Mucosa of descending colon (tissue), 3 donors: ENCODE measurements at regions not wholly inside any gene's neighbourhood (a gene's known extent, or its start where the extent isn't known, plus 50 kb on each side); places are given as distances from the start of the nearest gene placed in this dataset.
A peak's percentile ranks its signal among the peaks of the same experiment; 100 is the strongest.

Source experiments
- ATAC-seq: fragments of 200-7000 bp; cut with Tn5 transposase; one replicate; pipeline ENCODE4 v1.9.1; 2020; ENCODE audit warnings: mild to moderate bottlenecking, moderate library complexity
- DNase-seq, 3 donors: peaks; one replicate each; pipeline ENCODE4 v3.0.0-alpha.2; 2020
- H3K36me3 ChIP-seq: fragments of 200-600 bp; one replicate; pipeline ENCODE4 v1.8.0; 2021; ENCODE audit warnings: low read depth, mild to moderate bottlenecking
- H3K4me1 ChIP-seq: fragments of 200-600 bp; one replicate; pipeline ENCODE4 v1.8.0; 2021; ENCODE audit warnings: low read depth, mild to moderate bottlenecking
- H3K4me3 ChIP-seq: fragments of 200-600 bp; one replicate; pipeline ENCODE4 v1.8.0; 2021; ENCODE audit warnings: mild to moderate bottlenecking
- H3K9me3 ChIP-seq: fragments of 200-600 bp; one replicate; pipeline ENCODE4 v1.8.0; 2021; ENCODE audit warnings: mild to moderate bottlenecking
- intact Hi-C, 2 donors: fragments of 100-400 bp; cut with DNase I in 1 of 2; cut with micrococcal nuclease in 1 of 2; formaldehyde crosslinking; loops; one replicate each; pipeline versions ENCODE4 v1.11.0 to v1.11.1; 2022; cut with DNase I, micrococcal nuclease
- TF ChIP-seq, protein P1 (sequence below): fragments of 200-600 bp; IDR thresholded peaks from one replicate; pipeline ENCODE4 v1.8.0; 2022; ENCODE audit warnings: antibody characterized with exemption, mild to moderate bottlenecking
- donor health status: DM: no; HTN: no; CAD: no; lungs with moderate emphysema.
- donor health status: DM: no; HTN: no; CAD: no.
- donor health status: DM: no; HTN: yes; CAD: no.

- H3K9me3 ChIP-seq = no peaks in the 10 kb centered on the region
- H3K4me1 ChIP-seq = no peaks in the 10 kb centered on the region
- intact Hi-C loops = no loop called here
- ATAC-seq = no peak
- H3K36me3 ChIP-seq = no peaks in the 10 kb centered on the region
- H3K4me3 ChIP-seq = no peak overlapping the region
- DNase-seq = no peak
- TF ChIP-seq, protein P1, sequence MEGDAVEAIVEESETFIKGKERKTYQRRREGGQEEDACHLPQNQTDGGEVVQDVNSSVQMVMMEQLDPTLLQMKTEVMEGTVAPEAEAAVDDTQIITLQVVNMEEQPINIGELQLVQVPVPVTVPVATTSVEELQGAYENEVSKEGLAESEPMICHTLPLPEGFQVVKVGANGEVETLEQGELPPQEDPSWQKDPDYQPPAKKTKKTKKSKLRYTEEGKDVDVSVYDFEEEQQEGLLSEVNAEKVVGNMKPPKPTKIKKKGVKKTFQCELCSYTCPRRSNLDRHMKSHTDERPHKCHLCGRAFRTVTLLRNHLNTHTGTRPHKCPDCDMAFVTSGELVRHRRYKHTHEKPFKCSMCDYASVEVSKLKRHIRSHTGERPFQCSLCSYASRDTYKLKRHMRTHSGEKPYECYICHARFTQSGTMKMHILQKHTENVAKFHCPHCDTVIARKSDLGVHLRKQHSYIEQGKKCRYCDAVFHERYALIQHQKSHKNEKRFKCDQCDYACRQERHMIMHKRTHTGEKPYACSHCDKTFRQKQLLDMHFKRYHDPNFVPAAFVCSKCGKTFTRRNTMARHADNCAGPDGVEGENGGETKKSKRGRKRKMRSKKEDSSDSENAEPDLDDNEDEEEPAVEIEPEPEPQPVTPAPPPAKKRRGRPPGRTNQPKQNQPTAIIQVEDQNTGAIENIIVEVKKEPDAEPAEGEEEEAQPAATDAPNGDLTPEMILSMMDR = no peak
Measured at GRCh38 chr6:111982681-111983080, 71.2 kb upstream of the CCN6 start.

DNA sequence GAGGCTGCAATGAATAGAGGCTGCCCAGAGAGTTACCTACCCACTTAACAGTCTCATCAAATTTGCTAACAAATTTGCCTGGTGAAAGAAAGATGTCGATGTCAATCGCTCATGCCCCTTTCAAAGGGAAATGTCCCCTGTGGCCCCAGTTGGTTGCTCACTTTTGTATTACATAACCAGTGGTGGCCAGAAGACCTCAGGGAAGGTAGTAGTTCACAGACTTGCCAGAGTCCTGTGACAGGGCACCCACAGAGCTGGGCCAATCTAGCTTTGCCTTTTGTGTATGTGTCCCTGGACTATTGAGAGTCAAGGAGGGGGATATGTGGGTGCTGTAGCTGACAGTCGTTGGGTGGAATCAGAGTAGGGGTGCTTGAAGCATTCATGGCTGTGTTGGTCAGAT lies 70.7 kb upstream of the CCN6 start:
- TF ChIP-seq, protein P1 = no peak
- DNase-seq (no peak), ATAC-seq (no peak)
- Histone ChIP-seq H3K4me3 (no peak overlapping the region), H3K4me1 (no peaks in the 10 kb centered on the region), H3K9me3 (no peaks in the 10 kb centered on the region), H3K36me3 (no peaks in the 10 kb centered on the region)
- intact Hi-C loops = no loop called here

- Histone ChIP-seq H3K4me1 (no peaks in the 10 kb centered on the region), H3K4me3 (no peak overlapping the region), H3K36me3 (no peaks in the 10 kb centered on the region), H3K9me3 (no peaks in the 10 kb centered on the region)
- no peak for ATAC-seq
- TF ChIP-seq, protein P1 = no peak
- intact Hi-C loops = no loop called here
- DNase-seq = no peak
Measured at GRCh38 chr6:111984081-111984480, 69.8 kb upstream of the CCN6 start.

GRCh38 chr6:111984516-111985201 lies 69.2 kb upstream of the CCN6 start:
- TF ChIP-seq, protein P1 = no peak
- no peaks in the 10 kb centered on the region for H3K36me3 ChIP-seq
- no peak overlapping the region for H3K4me3 ChIP-seq
- ATAC-seq (no peak), DNase-seq (no peak)
- H3K9me3 ChIP-seq = no peaks in the 10 kb centered on the region
- no peaks in the 10 kb centered on the region for H3K4me1 ChIP-seq
- intact Hi-C loops = no loop called here

- intact Hi-C loops = no loop called here
- Histone ChIP-seq H3K4me3 (no peak overlapping the region), H3K9me3 (no peaks in the 10 kb centered on the region), H3K4me1 (no peaks in the 10 kb centered on the region), H3K36me3 (no peaks in the 10 kb centered on the region)
- ATAC-seq (peak; percentile 31), DNase-seq (no peak)
- TF ChIP-seq, protein P1 = no peak
Measured at GRCh38 chr6:111985202-111985731, 68.6 kb upstream of the CCN6 start.
